Thoracic aorta (tissue), 2 donors: ENCODE measurements at regions not wholly inside any gene's neighbourhood (a gene's known extent, or its start where the extent isn't known, plus 50 kb on each side); places are given as distances from the start of the nearest gene placed in this dataset.

Source experiments
- ATAC-seq: fragments of 150-250 bp; one replicate; pipeline ENCODE4 v1.8.0; 2017; ENCODE audit warnings: low read depth; ENCODE audit not compliant: insufficient number of reproducible peaks, low FRiP score
- DNase-seq: peaks from one replicate; pipeline ENCODE4 v3.0.0-alpha.2; 2020; ENCODE audit warnings: low spot score
- H3K27ac ChIP-seq, 2 donors: fragments of 200-600 bp; sonication (generic); 1 replicate in 1 of 2; 2 replicates in 1 of 2; pipeline ENCODE4 v1.5.1; 2016; ENCODE audit warnings: mild to moderate bottlenecking in 2 of 2, moderate library complexity in 2 of 2
- H3K27me3 ChIP-seq: fragments of 200-600 bp; sonication (generic); replicated peaks from 2 replicates; pipeline ENCODE4 v1.6.0; 2016; ENCODE audit warnings: mild to moderate bottlenecking; ENCODE audit not compliant: insufficient read depth
- H3K36me3 ChIP-seq: fragments of 200-600 bp; sonication (generic); one replicate; pipeline ENCODE4 v1.5.1; 2016
- H3K4me1 ChIP-seq, 2 donors: fragments of 200-600 bp; sonication (generic); 1 replicate in 1 of 2; 2 replicates in 1 of 2; pipeline versions ENCODE4 v1.5.1 to v1.6.0; 2016; ENCODE audit warnings: low read depth in 2 of 2, mild to moderate bottlenecking in 1 of 2; ENCODE audit not compliant: control insufficient read depth in 1 of 2
- H3K4me3 ChIP-seq: fragments of 200-600 bp; sonication (generic); 2 replicates; pipeline ENCODE4 v1.5.1; 2016; ENCODE audit warnings: mild to moderate bottlenecking
- H3K9me3 ChIP-seq: fragments of 200-600 bp; sonication (generic); 2 replicates; pipeline ENCODE4 v1.5.1; 2016
- CTCF ChIP-seq: fragments of 200-600 bp; sonication (generic); IDR thresholded peaks from one replicate; pipeline ENCODE4 v1.5.1; 2019; ENCODE audit warnings: antibody characterized with exemption

DNA sequence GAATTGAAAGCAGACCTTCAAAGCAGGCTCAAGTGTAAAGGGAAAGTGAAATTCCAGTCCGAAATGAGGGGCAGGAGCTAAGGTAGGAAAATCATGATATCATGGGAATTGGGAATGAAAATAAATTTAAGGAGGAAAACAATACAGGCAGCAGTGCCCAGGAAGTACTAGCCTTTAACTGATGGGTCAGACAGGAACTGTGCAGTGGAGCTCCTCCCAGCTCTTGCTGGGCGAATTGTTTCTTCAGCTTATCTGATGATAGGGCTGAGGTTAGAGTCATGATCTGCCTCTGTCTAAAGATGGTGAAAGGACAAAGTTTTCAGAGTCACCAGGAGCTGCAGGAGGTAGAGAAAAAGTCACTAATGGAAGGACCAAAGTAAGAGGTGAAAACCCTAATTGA is 457.9 kb upstream of the PTCHD4 start:
- no peak overlapping the region for H3K4me3 ChIP-seq
- no peaks in the 10 kb centered on the region for H3K36me3 ChIP-seq
- H3K27ac ChIP-seq = no peak overlapping the region
- no peaks in the 10 kb centered on the region for H3K4me1 ChIP-seq
- TF ChIP-seq CTCF = no peak
- DNase-seq = no peak
- no peak for ATAC-seq
- H3K27me3 ChIP-seq = no peaks in the 10 kb centered on the region
- H3K9me3 ChIP-seq = no peaks in the 10 kb centered on the region

DNA sequence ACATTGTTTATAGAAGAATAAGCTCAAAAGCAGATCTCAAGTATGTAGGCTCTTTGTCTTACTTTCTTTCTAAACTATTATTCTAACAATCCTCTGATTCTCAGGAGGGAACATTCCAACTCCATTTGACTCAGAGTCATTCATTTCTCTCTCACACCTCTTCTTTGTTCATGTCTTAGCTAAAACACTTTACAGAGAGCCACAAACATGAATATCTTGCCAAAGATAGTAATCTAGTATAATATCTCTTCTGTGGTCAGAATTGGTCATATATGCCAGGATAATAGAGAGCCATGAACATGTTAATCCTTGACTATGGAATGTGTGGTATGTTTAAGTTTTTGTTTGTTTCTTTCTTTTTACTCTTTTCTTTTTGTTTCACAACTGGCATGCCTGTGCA is 456.0 kb upstream of the PTCHD4 start:
- Histone ChIP-seq H3K9me3 (no peaks in the 10 kb centered on the region), H3K4me3 (no peak overlapping the region), H3K36me3 (no peaks in the 10 kb centered on the region), H3K27ac (no peak overlapping the region), H3K4me1 (no peaks in the 10 kb centered on the region), H3K27me3 (no peaks in the 10 kb centered on the region)
- DNase-seq (no peak), ATAC-seq (no peak)
- no peak for TF ChIP-seq CTCF

DNA sequence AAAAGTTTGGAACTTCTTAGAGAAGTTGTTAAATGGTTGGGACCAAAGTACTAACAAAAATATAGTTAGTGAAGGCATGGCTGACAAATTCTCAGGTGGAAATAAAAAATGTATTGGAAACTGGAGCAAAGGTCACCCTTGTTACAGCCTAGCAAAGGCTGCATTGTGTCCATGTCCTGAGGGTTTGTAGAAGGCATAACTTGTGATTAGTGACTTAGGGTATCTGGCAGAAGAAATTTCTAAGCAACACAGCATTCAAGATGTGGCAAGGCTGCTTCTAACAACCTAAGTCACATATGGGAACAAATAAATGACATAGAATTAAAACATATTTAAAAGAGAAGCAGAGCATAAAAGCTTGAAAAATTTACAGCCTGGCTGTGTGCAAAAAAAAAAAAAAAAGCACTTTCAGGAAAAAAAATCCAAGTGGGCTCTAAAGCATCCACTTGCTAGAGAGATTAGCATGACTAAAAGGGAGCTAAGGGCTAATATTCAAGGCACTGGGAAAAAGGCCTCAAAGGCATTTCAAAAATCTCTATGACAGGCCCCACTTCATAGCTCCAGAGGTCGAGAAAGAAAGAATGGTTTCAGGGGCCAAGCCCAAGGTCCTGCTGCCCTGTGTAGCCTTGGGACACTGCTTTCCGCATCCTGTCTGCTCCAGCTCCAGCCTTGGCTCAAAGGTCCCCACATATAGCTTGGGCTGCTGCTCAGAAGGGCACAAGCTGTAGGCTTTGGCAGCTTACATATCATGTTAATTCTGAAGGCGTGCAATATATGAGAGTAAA is 453.2 kb upstream of the PTCHD4 start:
- ATAC-seq (no peak), DNase-seq (no peak)
- no peaks in the 10 kb centered on the region for H3K36me3 ChIP-seq
- H3K27me3 ChIP-seq = no peaks in the 10 kb centered on the region
- TF ChIP-seq CTCF = no peak
- H3K9me3 ChIP-seq = no peaks in the 10 kb centered on the region
- no peaks in the 10 kb centered on the region for H3K4me1 ChIP-seq
- no peak overlapping the region for H3K4me3 ChIP-seq
- no peak overlapping the region for H3K27ac ChIP-seq

- Histone ChIP-seq H3K4me3 (no peak overlapping the region), H3K36me3 (no peaks in the 10 kb centered on the region), H3K27me3 (no peaks in the 10 kb centered on the region), H3K9me3 (no peaks in the 10 kb centered on the region), H3K27ac (no peak overlapping the region), H3K4me1 (no peaks in the 10 kb centered on the region)
- no peak for TF ChIP-seq CTCF
- no peak for DNase-seq
- ATAC-seq = no peak
Observed at GRCh38 chr6:48563433-48563832, 452.4 kb upstream of the PTCHD4 start.

GRCh38 chr6:48560408-48560807 is 449.4 kb upstream of the PTCHD4 start:
- H3K27me3 ChIP-seq = no peaks in the 10 kb centered on the region
- no peak for ATAC-seq
- TF ChIP-seq CTCF = no peak
- no peaks in the 10 kb centered on the region for H3K4me1 ChIP-seq
- H3K27ac ChIP-seq = no peak overlapping the region
- H3K36me3 ChIP-seq = no peaks in the 10 kb centered on the region
- DNase-seq = no peak
- no peaks in the 10 kb centered on the region for H3K9me3 ChIP-seq
- no peak overlapping the region for H3K4me3 ChIP-seq
